IMR-90 (cell line): ENCODE measurements at regions not wholly inside any gene's neighbourhood (a gene's known extent, or its start where the extent isn't known, plus 50 kb on each side); places are given as distances from the start of the nearest gene placed in this dataset.

ENCODE experiments used
- ATAC-seq: fragments of 200-7000 bp; cut with Tn5 transposase; 2 replicates; pipeline ENCODE4 v1.9.1; 2020; ENCODE audit warnings: low read depth, mild to moderate bottlenecking, moderate library complexity
- BruUV-seq: library from RNA; stranded (reverse); fragments of 400-500 nt; replicated peaks from 2 replicates; lab custom pipeline; 2021; lab: Mats Ljungman, UMichigan
- CTCF ChIA-PET: fragments of 300-600 bp; formaldehyde crosslinking; extraction: SDS; loops from one replicate; lab custom pipeline; 2021; ENCODE audit warnings: antibody characterized with exemption; lab: Yijun Ruan, JAX
- POLR2A ChIA-PET: fragments of 300-600 bp; sonication (Branson Sonifier 250); formaldehyde crosslinking; loops from one replicate; lab custom pipeline; 2022; ENCODE audit warnings: antibody characterized with exemption; ENCODE audit not compliant: unreplicated experiment; lab: Charles Lee
- DNase-seq: peaks from one replicate; pipeline ENCODE4 v3.0.0; 2013
- H2AFZ ChIP-seq: replicated peaks from 2 replicates; pipeline ENCODE3; 2013; ENCODE audit warnings: low read length, mild to moderate bottlenecking; ENCODE audit not compliant: poor library complexity
- H2AK5ac ChIP-seq: 2 replicates; pipeline ENCODE4 v1.6.1; 2013; ENCODE audit warnings: low read depth, low read length, inconsistent platforms
- H2AK9ac ChIP-seq: replicated peaks from 2 replicates; pipeline ENCODE3; 2013; ENCODE audit warnings: mild to moderate bottlenecking, low read depth, low read length, moderate library complexity; ENCODE audit not compliant: poor library complexity
- H2BK120ac ChIP-seq: 2 replicates; pipeline ENCODE4 v1.6.1; 2013; ENCODE audit warnings: low read depth, low read length, inconsistent platforms
- H2BK15ac ChIP-seq: 3 replicates; pipeline ENCODE4 v1.6.1; 2013; ENCODE audit warnings: low read depth, low read length, inconsistent platforms
- H2BK20ac ChIP-seq: 2 replicates; pipeline ENCODE4 v1.6.1; 2013; ENCODE audit warnings: low read depth, mild to moderate bottlenecking, inconsistent platforms, low read length, moderate library complexity
- H2BK5ac ChIP-seq: 2 replicates; pipeline ENCODE4 v1.6.1; 2013; ENCODE audit warnings: mild to moderate bottlenecking, low read depth, low read length, inconsistent platforms; ENCODE audit not compliant: poor library complexity, severe bottlenecking
- H3K14ac ChIP-seq: replicated peaks from 2 replicates; pipeline ENCODE4 v1.6.1; 2013; ENCODE audit warnings: low read depth, low read length, inconsistent platforms
- H3K18ac ChIP-seq: 2 replicates; pipeline ENCODE4 v1.6.1; 2013; ENCODE audit warnings: low read depth, low read length, control low read depth
- H3K23ac ChIP-seq: 2 replicates; pipeline ENCODE4 v1.6.1; 2013; ENCODE audit warnings: low read depth, low read length, inconsistent platforms
- H3K27ac ChIP-seq: 2 replicates; pipeline ENCODE4 v1.5.1; 2013; ENCODE audit warnings: mild to moderate bottlenecking, control low read depth, low read length; ENCODE audit not compliant: insufficient read depth
- H3K27me3 ChIP-seq: 2 replicates; pipeline ENCODE4 v1.6.1; 2013; ENCODE audit warnings: low read length; ENCODE audit not compliant: control insufficient read depth, insufficient read depth
- H3K36me3 ChIP-seq: 2 replicates; pipeline ENCODE4 v1.6.1; 2013; ENCODE audit warnings: low read length, mixed read lengths; ENCODE audit not compliant: control insufficient read depth, insufficient read depth
- H3K4ac ChIP-seq: 2 replicates; pipeline ENCODE4 v1.6.1; 2013; ENCODE audit warnings: low read depth, low read length, inconsistent platforms
- H3K4me1 ChIP-seq: 2 replicates; pipeline ENCODE4 v1.6.1; 2013; ENCODE audit warnings: low read length, mixed read lengths; ENCODE audit not compliant: control insufficient read depth, insufficient read depth
- H3K4me2 ChIP-seq: 2 replicates; pipeline ENCODE4 v1.6.1; 2013; ENCODE audit warnings: low read depth, mild to moderate bottlenecking, control low read depth, low read length, moderate library complexity
- H3K4me3 ChIP-seq: 2 replicates; pipeline ENCODE4 v1.5.1; 2013; ENCODE audit warnings: low read depth, mild to moderate bottlenecking, control low read depth, low read length, moderate library complexity; ENCODE audit not compliant: insufficient read depth
- H3K56ac ChIP-seq: 2 replicates; pipeline ENCODE4 v1.6.1; 2013; ENCODE audit warnings: low read length, inconsistent platforms; ENCODE audit not compliant: insufficient read depth; ENCODE audit errors: extremely low read depth
- H3K79me1 ChIP-seq, 2 experiments: 2 replicates each; pipeline ENCODE4 v1.6.1; 2013; ENCODE audit warnings: low read length in 2 of 2, inconsistent platforms in 1 of 2, low read depth in 1 of 2
- H3K9ac ChIP-seq: 2 replicates; pipeline ENCODE4 v1.6.1; 2013; ENCODE audit warnings: low read depth, low read length, control low read depth
- H3K9me1 ChIP-seq: 2 replicates; pipeline ENCODE4 v1.6.1; 2013; ENCODE audit warnings: low read length, inconsistent platforms; ENCODE audit not compliant: insufficient read depth
- H3K9me3 ChIP-seq: 2 replicates; pipeline ENCODE4 v1.6.1; 2013; ENCODE audit warnings: low read length; ENCODE audit not compliant: control insufficient read depth, insufficient read depth
- H4K20me1 ChIP-seq: 2 replicates; pipeline ENCODE4 v1.6.1; 2013; ENCODE audit warnings: low read length, inconsistent platforms; ENCODE audit not compliant: insufficient read depth
- H4K5ac ChIP-seq: 2 replicates; pipeline ENCODE4 v1.6.1; 2013; ENCODE audit warnings: mild to moderate bottlenecking, low read depth, low read length, control low read depth
- H4K8ac ChIP-seq, 2 experiments: 2 replicates each; pipeline ENCODE4 v1.6.1; 2013; ENCODE audit warnings: low read depth in 2 of 2, low read length in 2 of 2, control low read depth in 1 of 2, inconsistent platforms in 1 of 2
- H4K91ac ChIP-seq: 2 replicates; pipeline ENCODE4 v1.6.1; 2013; ENCODE audit warnings: low read depth, low read length, inconsistent platforms; ENCODE audit not compliant: insufficient read depth
- CEBPB ChIP-seq: IDR thresholded peaks from 2 replicates; pipeline ENCODE4 v1.6.1; 2012; ENCODE audit warnings: low read depth, low read length, improper control_type of control experiment
- dilution Hi-C: fragments of 300-500 bp; cut with HindIII; formaldehyde crosslinking; loops from one replicate; pipeline ENCODE4 v1.14.3; 2018; ENCODE audit warnings: low sequenced_read_pairs; ENCODE audit not compliant: unreplicated experiment
- in situ Hi-C: fragments of 300-500 bp; cut with MboI; formaldehyde crosslinking; loops from 3 replicates; pipeline ENCODE4 v1.14.3; 2019; ENCODE audit warnings: low sequenced_read_pairs, inconsistent platforms, mixed read lengths
- intact Hi-C: fragments of 100-400 bp; cut with micrococcal nuclease; formaldehyde crosslinking; loops from 2 replicates; pipeline ENCODE4 v1.10.0; 2022

DNA sequence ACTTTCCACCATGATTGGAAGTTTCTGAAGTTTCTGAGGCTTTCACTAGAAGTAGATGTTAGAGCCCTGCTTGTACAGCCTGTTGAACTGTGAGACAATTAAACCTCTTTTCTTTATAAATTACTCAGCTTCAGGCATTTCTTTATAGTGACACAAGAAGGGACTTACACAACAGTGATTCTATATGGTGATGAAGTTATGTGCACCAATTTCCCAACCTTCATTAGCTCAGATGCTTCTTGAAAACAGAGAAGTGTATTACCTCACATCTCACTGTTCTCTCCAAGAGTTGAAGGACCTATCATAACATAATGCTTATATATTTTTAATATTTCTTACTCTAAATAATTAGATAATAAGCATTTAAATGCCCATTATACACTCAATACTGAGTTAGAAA is 202.1 kb upstream of the ANXA10 start:
- Histone ChIP-seq H4K5ac (no peak overlapping the region), H3K36me3 (no peaks in the 10 kb centered on the region), H3K9me3 (no peaks in the 10 kb centered on the region), H4K20me1 (no peaks in the 10 kb centered on the region), H3K9ac (no peak overlapping the region), H2BK120ac (no peak overlapping the region), H3K4ac (no peak overlapping the region), H2BK15ac (no peak overlapping the region), H3K27me3 (no peaks in the 10 kb centered on the region), H3K4me1 (no peaks in the 10 kb centered on the region), H3K18ac (no peak overlapping the region), H2BK5ac (no peak overlapping the region), H2BK20ac (no peak overlapping the region), H3K9me1 (no peaks in the 10 kb centered on the region), H3K23ac (no peak overlapping the region), H3K27ac (no peak overlapping the region), H4K91ac (no peak overlapping the region), H3K4me3 (no peak overlapping the region), H2AK5ac (no peak overlapping the region), H3K4me2 (no peak overlapping the region), H3K14ac (no peak overlapping the region), H3K79me1 (no peaks in the 10 kb centered on the region), H4K8ac (no peak overlapping the region), H3K56ac (no peak overlapping the region), H2AK9ac (no peak overlapping the region), H2AFZ (no peak overlapping the region)
- intact Hi-C loops: no loop called here
- no TSS peak for BruUV-seq
- no peak for ATAC-seq
- POLR2A ChIA-PET: no interaction called here
- in situ Hi-C loops: no loop called here
- dilution Hi-C loops: no loop called here
- DNase-seq: no peak
- no peak for TF ChIP-seq CEBPB
- CTCF ChIA-PET: no interaction called here
